ENCODE measurements at regions not wholly inside any gene's neighbourhood (a gene's known extent, or its start where the extent isn't known, plus 50 kb on each side); places are given as distances from the start of the nearest gene placed in this dataset.

- TF ChIP-seq BHLHE40 (IDR thresholded peaks at IDR 0.05; ENCODE audit: borderline replicate concordance in 1 of 2, low read depth in 2 of 2, low read length in 1 of 2) (no peak), CBX3 (IDR thresholded peaks at IDR 0.05; ENCODE audit: borderline replicate concordance, low read depth) (no peak), POLR2A (IDR thresholded peaks at IDR 0.05; ENCODE audit: low read depth, low read length) (no peak)
Observed at GRCh38 chr6:95081949-95082348, 495.4 kb upstream of the MANEA start.

Data from GM12878 (cell line).